AG09309 (cell line): ENCODE measurements at regions not wholly inside any gene's neighbourhood (a gene's known extent, or its start where the extent isn't known, plus 50 kb on each side); places are given as distances from the start of the nearest gene placed in this dataset.

Experiments
- DNase-seq: peaks from one replicate; pipeline ENCODE4 v3.0.0-alpha.2; 2010; ENCODE audit warnings: low read depth
- H3K4me3 ChIP-seq: 2 replicates; pipeline ENCODE4 v1.5.1; 2011; ENCODE audit warnings: mild to moderate bottlenecking, low read depth, low read length, moderate library complexity; ENCODE audit not compliant: control insufficient read depth
- TF ChIP-seq, protein P1 (sequence below): IDR thresholded peaks from 2 replicates; pipeline ENCODE4 v1.5.1; 2011; ENCODE audit warnings: mild to moderate bottlenecking, low read depth, low read length, inconsistent platforms; ENCODE audit not compliant: insufficient read depth, control insufficient read depth; ENCODE audit errors: missing control alignments

DNA sequence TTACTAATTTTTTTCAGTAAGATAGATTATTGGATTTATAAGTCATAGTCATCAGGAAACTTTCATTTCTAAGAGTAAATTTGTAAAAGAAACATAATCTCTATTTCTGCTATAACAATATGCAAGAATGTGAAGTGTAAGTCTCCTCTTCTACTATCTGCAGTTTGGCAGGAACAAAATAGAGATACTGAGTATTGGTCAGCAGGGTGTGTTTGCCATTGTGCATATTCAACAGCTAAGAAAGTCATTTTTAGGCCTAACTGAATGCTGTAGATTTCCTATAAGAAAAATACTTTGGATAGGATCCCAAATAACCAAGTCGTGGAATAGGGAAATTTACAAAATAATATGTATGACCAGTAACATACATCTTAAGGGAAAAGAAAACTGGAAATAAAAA lies 253.3 kb upstream of the EPHA5 start:
- TF ChIP-seq, protein P1, sequence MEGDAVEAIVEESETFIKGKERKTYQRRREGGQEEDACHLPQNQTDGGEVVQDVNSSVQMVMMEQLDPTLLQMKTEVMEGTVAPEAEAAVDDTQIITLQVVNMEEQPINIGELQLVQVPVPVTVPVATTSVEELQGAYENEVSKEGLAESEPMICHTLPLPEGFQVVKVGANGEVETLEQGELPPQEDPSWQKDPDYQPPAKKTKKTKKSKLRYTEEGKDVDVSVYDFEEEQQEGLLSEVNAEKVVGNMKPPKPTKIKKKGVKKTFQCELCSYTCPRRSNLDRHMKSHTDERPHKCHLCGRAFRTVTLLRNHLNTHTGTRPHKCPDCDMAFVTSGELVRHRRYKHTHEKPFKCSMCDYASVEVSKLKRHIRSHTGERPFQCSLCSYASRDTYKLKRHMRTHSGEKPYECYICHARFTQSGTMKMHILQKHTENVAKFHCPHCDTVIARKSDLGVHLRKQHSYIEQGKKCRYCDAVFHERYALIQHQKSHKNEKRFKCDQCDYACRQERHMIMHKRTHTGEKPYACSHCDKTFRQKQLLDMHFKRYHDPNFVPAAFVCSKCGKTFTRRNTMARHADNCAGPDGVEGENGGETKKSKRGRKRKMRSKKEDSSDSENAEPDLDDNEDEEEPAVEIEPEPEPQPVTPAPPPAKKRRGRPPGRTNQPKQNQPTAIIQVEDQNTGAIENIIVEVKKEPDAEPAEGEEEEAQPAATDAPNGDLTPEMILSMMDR, result no peak
- no peak for DNase-seq

DNA sequence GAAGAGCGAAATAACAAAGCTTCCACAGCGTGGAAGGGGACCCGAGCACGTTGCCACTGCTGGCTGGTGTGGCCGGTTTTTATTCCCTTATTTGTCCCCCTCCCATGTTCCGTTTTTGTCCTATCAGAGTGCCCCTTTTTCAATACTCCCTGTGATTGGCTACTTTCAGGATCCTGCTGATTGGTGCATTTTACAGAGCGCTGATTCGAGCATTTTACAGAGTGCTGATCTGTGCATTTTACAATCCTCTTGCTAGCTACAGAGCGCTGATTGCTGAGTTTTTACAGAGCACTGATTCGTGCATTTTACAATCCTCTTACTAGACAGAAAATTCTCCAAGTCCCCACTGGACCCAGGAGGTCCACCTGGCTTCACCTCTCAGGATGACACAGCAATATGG lies 250.9 kb upstream of the EPHA5 start:
- no peak for DNase-seq
- TF ChIP-seq, protein P1, result no peak
- no peak overlapping the region for H3K4me3 ChIP-seq

More for the DNA sequence above, 253.3 kb upstream of the EPHA5 start:
- no peak overlapping the region for H3K4me3 ChIP-seq

DNA sequence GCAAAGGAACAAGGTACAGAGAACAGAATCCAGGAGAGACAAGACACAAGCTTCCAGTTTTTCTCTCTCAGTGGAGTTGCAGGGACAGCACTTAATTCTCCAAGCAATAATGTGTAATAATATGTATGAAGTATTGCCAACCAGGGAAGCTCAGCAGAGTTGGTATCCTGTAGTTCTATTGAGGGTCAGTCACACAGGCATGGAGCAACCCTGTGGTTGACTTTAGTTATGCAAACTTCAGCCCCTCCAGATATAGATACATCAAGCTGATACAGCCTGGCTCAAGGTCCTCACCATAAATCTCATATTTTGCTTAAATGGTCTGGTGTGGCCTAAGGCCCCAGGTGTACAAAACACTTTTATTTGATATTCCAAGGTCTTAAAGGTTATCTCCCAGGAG lies 248.6 kb upstream of the EPHA5 start:
- TF ChIP-seq, protein P1, result no peak
- no peak overlapping the region for H3K4me3 ChIP-seq
- DNase-seq, result no peak

DNA sequence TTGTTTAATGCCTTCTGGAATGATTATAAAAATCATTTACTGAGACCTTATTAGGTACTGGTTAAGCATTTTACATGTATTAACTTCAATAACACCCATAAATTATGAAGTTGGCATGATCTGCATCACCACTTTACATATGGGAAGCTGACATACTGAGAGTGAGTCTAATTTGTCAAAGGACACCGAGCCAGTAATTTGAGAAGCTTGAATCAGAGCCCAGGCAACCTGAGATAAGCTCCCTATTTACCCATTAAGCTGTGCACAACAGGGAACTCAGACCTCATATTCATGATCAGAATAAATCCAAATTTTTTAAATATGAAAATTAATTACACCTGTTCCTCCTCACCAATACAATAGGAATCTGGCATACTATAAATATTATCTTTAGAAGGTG lies 247.9 kb upstream of the EPHA5 start:
- H3K4me3 ChIP-seq, result no peak overlapping the region
- no peak for DNase-seq
- TF ChIP-seq, protein P1, result no peak

DNA sequence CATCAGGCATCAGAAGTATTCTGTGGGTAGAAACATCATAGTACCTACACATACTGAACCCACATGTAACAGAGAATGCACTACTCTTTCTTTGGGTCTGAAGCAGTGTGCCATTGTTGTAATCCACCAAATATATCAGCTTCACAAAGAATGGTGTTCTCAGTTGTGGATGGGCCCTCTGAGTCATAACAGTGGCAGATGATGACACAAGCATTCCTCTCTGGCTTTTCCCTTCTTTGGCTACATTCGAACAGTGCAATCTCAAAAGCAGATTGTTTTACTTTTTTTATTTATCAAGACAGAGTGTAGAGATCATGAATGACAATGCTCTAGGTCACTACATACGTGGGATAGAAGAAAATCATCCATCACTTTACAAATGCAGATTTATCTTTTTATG lies 247.2 kb upstream of the EPHA5 start:
- TF ChIP-seq, protein P1, result no peak
- DNase-seq, result peak; percentile 7

DNA sequence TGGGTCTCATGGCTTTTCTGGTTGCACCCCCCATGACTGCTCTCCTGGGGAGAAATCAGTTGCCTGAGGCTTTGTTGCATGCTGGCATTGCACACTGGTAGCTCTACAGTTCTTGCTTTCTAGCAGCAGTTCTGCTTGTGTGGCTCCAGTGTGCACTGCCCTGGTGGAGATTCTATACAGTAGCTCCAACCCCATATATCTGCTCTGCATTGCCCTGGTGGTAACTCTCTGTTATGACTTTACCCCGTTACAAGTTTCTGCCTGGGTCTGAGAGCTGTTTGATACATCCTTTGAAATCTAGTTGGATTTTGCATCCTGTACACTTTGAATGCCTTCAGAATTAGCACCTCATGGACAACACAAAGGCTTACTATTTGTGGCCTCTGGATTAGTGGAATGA lies 241.4 kb upstream of the EPHA5 start:
- no peak overlapping the region for H3K4me3 ChIP-seq
- DNase-seq, result no peak
- TF ChIP-seq, protein P1, result no peak

More for the DNA sequence above, 247.2 kb upstream of the EPHA5 start:
- H3K4me3 ChIP-seq, result no peak overlapping the region
